NCI-H446 (cell line): ENCODE measurements at regions not wholly inside any gene's neighbourhood (a gene's known extent, or its start where the extent isn't known, plus 50 kb on each side); places are given as distances from the start of the nearest gene placed in this dataset.

Experiments used
- DNase-seq, 2 experiments: peaks; one replicate each; lab custom pipeline; 2025; lab: John Stamatoyannopoulos, UW

GRCh38 chr4:54495091-54495490 is 162.7 kb upstream of the KIT start:
- no peak for DNase-seq

GRCh38 chr4:54495641-54496040 is 162.1 kb upstream of the KIT start:
- DNase-seq, result no peak

GRCh38 chr4:54496412-54496811 is 161.3 kb upstream of the KIT start:
- no peak for DNase-seq

GRCh38 chr4:54497947-54498346 is 159.8 kb upstream of the KIT start:
- no peak for DNase-seq

GRCh38 chr4:54498661-54499111 is 159.1 kb upstream of the KIT start:
- DNase-seq, result no peak

GRCh38 chr4:54499308-54500074 is 158.3 kb upstream of the KIT start:
- no peak for DNase-seq

- DNase-seq, result no peak
Observed at GRCh38 chr4:54505362-54505761, 152.4 kb upstream of the KIT start.

- DNase-seq, result no peak
Observed at GRCh38 chr4:54505996-54506395, 151.8 kb upstream of the KIT start.

- no peak for DNase-seq
Observed at GRCh38 chr4:54509057-54509456, 148.7 kb upstream of the KIT start.

GRCh38 chr4:54513204-54513603 is 144.6 kb upstream of the KIT start:
- no peak for DNase-seq

GRCh38 chr4:54513741-54514140 is 144.0 kb upstream of the KIT start:
- no peak for DNase-seq

- no peak for DNase-seq
Observed at GRCh38 chr4:54516556-54517215, 141.1 kb upstream of the KIT start.

- no peak for DNase-seq
Observed at GRCh38 chr4:54517781-54518444, 139.8 kb upstream of the KIT start.

- DNase-seq, result no peak
Observed at GRCh38 chr4:54525602-54526001, 132.2 kb upstream of the KIT start.

GRCh38 chr4:54526560-54526959 is 131.2 kb upstream of the KIT start:
- no peak for DNase-seq

- DNase-seq, result no peak
Observed at GRCh38 chr4:54527532-54527931, 130.2 kb upstream of the KIT start.

GRCh38 chr4:54539500-54540029 is 118.2 kb upstream of the KIT start:
- DNase-seq, result no peak

GRCh38 chr4:54540931-54541330 is 116.8 kb upstream of the KIT start:
- DNase-seq, result no peak

GRCh38 chr4:54541426-54542118 is 116.2 kb upstream of the KIT start:
- no peak for DNase-seq

GRCh38 chr4:54542119-54542438 is 115.7 kb upstream of the KIT start:
- DNase-seq, result no peak

- no peak for DNase-seq
Observed at GRCh38 chr4:54542540-54543041, 115.2 kb upstream of the KIT start.
